Dedifferentiated amniotic fluid mesenchymal stem cell (primary cell): ENCODE measurements at regions not wholly inside any gene's neighbourhood (a gene's known extent, or its start where the extent isn't known, plus 50 kb on each side); places are given as distances from the start of the nearest gene placed in this dataset.

Source experiments
- DNase-seq: peaks from one replicate; pipeline ENCODE4 v3.0.0-alpha.2; 2016; ENCODE audit errors: extremely low spot score

GRCh38 chr18:10216791-10217190 is 237.6 kb upstream of the APCDD1 start:
- no peak for DNase-seq

GRCh38 chr18:10217211-10217610 is 237.2 kb upstream of the APCDD1 start:
- DNase-seq = no peak

GRCh38 chr18:10225300-10225699 is 229.1 kb upstream of the APCDD1 start:
- DNase-seq = no peak

- DNase-seq = no peak
These were observed 227.5 kb upstream of the APCDD1 start for GRCh38 chr18:10226971-10227370.

- DNase-seq = no peak
These were observed 226.1 kb upstream of the APCDD1 start for GRCh38 chr18:10228326-10228725.

- no peak for DNase-seq
These were observed 225.0 kb upstream of the APCDD1 start for GRCh38 chr18:10229458-10229857.

- DNase-seq = peak; percentile 28
These were observed 224.4 kb upstream of the APCDD1 start for GRCh38 chr18:10230072-10230471.

GRCh38 chr18:10231220-10231619 is 223.2 kb upstream of the APCDD1 start:
- no peak for DNase-seq

GRCh38 chr18:10232062-10232461 is 222.4 kb upstream of the APCDD1 start:
- no peak for DNase-seq

GRCh38 chr18:10233082-10233875 is 221.2 kb upstream of the APCDD1 start:
- DNase-seq = no peak

GRCh38 chr18:10234281-10234680 is 220.2 kb upstream of the APCDD1 start:
- DNase-seq = no peak

GRCh38 chr18:10234912-10235660 is 219.3 kb upstream of the APCDD1 start:
- DNase-seq = peak; percentile 63

GRCh38 chr18:10235661-10235952 is 218.8 kb upstream of the APCDD1 start:
- no peak for DNase-seq

GRCh38 chr18:10239103-10239502 is 215.3 kb upstream of the APCDD1 start:
- no peak for DNase-seq

GRCh38 chr18:10239991-10240634 is 214.3 kb upstream of the APCDD1 start:
- DNase-seq = no peak

GRCh38 chr18:10240973-10241372 is 213.5 kb upstream of the APCDD1 start:
- no peak for DNase-seq

GRCh38 chr18:10241579-10241978 is 212.9 kb upstream of the APCDD1 start:
- no peak for DNase-seq

GRCh38 chr18:10242936-10243680 is 211.3 kb upstream of the APCDD1 start:
- DNase-seq = no peak

- DNase-seq = no peak
These were observed 210.1 kb upstream of the APCDD1 start for GRCh38 chr18:10244341-10244740.

GRCh38 chr18:10245031-10245845 is 209.2 kb upstream of the APCDD1 start:
- DNase-seq = no peak

GRCh38 chr18:10245846-10246175 is 208.6 kb upstream of the APCDD1 start:
- DNase-seq = no peak
